Retina (tissue), 1 donor: ENCODE measurements at regions not wholly inside any gene's neighbourhood (a gene's known extent, or its start where the extent isn't known, plus 50 kb on each side); places are given as distances from the start of the nearest gene placed in this dataset.
"Not testable (repeated sequence)": the region's sequence is repeated elsewhere in the genome, so short reads cannot be mapped to it uniquely, and the experiment has no call there.

Source experiments
- DNase-seq: peaks from one replicate; pipeline ENCODE4 v3.0.0-alpha.2; 2016

DNA sequence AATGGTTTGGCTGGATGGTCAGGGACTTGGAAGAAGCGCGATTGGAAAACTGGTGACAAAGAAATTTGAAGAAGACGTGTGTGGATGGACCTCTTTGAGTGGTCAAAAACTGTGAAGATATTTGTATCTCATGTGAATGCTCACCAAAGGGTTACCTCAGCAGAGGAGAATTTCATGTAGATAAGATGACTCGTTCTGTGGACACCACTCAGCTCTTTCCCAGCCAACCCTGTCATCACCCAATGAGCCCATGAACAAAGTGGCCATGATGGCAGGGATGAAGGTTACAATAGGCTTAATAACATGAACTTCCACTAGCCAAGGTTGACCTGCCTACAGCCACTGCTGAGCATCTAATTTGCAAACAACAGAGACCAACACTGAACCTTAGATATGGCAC lies 248.3 kb downstream of the KCNE4 start:
- DNase-seq = no peak

DNA sequence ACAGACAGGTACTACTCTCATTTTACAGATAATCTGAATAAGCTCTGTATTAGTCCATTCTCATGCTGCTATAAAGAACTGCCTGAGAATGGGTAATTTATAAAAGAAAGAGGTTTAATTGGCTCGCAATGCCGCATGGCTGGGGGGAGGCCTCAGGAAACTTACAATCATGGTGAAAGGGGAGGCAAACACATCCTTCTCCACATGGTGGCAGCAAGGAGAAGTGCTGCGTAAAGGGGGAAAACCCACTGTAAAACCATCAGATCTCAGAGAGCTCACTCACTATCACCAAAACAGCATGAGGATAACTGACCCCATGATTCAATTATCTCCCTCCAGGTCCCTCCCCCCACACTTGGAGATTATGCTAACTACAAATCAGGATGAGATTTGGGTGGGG lies 254.4 kb downstream of the KCNE4 start:
- no peak for DNase-seq

DNA sequence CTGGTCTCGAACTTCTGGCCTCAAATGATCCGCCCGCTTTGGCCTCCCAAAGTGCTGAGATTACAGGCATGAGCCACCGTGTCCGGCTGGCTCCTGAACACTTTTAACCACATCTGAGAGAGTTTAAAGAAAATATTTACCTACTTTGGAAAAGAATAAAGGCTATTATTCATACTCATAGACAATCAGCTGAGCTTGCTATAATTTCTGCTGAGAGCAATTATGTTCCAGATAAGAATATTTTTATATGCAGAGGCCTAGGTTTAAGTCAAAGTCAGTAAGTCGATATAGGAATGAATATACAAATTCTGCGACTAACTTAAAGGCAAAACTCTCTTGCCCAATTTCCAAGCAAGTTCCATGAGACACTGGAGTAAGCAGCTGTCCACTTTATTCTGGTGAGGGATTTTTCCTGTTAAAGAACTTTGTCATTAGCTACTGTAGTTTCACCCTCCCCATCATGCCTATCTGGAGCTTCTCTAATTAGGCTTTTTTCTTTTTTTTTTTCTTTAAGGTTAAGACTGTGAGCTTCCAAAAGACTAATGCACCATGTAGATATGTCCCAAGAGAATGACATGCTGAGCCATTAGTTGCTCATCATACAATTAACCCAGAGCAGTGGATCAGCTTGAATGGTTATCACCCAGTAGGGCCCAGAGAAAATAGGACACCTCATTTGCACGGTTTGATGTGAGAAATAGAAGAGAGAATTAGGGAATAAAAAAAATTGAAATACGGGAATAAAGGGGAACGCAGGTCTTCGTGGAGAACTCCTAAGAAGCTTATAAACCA lies 260.1 kb downstream of the KCNE4 start:
- no peak for DNase-seq

DNA sequence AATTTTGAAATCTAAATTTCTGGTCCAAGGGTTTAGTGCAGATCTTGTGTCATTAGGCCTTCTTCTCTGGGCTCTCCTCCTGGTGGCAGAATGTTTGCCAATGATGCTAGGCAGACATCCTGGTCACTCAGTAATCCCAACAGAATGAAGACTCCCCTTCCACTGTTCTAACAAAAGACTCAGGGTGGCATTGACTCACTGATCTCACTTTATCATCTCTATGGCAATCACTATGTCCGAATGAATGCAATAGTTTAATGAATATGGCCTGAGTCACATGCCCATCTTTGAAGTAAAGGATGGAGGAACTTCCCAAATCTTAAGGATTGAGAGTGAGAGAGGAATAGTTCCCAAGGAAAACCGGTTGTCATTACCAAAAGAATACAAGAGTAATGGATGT lies 261.1 kb downstream of the KCNE4 start:
- DNase-seq = no peak

DNA sequence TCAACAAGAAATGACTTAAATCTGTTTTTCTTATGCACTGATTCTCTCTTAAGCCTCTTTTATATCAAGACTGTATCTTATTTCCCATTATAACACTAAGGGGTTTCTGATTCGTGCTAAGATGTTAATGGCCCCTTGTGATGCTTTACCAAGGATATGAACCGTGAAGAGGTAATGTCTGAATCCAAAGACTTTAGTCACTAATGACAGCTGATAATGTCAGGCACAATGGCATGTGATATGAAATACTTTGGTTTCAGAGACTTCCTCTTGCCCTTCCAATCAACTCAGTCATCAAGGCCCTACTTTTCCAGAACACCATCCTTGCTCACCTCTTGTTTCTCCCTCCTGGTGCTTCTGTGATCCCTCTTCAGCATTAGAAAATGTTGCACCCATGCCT lies 262.8 kb downstream of the KCNE4 start:
- no peak for DNase-seq

DNA sequence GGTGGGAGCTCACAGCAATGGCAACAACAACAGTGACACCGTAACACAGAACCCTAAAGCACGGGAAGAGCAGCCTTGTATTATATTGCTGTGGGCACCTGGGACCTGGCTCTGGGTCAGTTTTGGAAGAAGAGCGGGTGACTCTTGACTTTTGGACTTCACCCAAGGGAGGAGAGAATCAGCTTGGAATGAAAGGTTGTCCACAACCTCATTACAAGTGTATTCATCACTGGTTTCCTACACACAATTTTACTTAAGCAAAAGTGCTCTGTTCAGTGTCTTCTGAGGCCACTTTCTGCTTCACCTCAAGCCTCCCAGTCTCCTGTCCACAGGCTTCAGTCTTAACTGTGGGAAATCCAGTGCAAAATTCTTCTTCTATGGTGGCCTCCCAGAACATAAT lies 263.8 kb downstream of the KCNE4 start:
- no peak for DNase-seq

DNA sequence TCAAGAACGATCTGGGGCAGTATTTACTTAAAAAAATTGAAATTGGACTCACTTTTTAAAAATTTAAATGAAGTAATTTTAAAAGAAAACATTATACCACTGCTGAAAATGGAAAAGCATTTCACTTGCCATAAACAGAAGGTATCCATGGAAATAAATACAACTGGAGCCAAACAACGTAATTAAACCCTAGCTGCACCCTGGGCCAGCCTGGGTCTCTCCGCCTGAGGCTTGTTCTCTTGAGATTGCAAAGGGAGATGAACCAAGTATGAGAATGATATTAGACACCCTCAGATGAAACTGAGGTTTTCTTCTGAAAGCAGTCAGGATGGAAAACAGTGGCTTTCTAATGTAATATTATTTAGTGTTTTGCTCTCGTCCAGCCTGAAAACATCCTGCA lies 264.4 kb downstream of the KCNE4 start:
- DNase-seq = no peak

DNA sequence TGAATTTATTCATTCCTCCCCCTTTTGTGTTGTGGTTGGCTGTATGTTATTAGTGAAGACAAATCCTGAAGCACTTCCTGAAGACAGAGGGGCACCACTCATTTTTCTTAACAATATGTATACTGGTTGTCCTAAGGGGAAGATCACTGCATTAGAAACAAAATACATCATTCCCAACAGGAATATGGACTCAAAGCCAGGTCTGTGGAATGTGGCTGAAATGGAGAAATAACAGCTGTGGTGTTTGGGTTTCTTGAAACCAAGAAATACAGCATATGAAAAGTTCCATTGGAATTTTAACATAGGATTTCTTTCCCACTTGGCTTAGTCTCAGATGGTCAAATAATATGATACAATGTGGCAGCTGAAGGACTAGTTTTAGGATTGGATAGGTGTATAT lies 267.6 kb downstream of the KCNE4 start:
- DNase-seq = no peak

DNA sequence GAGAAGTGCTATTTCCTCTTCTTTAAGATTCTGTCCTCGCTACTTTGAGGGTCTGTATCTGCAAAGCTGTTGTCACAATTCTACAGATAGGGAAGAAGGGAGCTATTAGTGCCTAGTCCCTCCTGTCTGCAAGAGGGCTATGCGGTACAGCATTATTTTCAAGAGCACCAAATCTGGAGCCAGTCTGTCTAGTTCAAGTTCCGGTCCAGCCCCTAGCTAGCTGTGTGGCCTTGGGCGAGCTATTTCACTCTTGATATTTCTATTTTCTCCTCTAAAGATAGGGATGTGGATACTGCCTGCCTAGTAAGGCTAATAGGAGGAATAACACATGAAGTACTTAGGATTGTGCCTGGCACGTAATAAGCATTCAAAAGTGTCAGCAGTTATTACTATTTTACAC lies 272.4 kb downstream of the KCNE4 start:
- DNase-seq = no peak

DNA sequence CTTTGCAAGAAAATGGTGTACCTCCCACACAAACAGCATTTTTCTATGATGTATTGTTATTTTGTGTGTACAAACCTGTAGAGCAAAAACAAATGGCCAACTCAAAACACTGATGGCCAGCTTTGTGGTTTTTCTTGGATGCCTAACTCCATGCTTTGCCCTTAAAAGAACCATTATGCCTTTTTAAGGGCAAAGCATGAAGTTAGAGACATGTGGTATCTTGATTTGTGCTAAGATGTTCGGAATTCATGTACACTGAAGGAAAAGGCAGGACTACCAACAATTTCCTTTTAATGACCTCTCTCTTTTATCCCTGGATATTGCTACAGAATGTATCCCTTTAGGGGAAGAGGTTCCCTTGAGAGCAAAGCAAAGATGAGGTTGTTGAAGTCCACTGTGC lies 273.6 kb downstream of the SCG2 start:
- no peak for DNase-seq

DNA sequence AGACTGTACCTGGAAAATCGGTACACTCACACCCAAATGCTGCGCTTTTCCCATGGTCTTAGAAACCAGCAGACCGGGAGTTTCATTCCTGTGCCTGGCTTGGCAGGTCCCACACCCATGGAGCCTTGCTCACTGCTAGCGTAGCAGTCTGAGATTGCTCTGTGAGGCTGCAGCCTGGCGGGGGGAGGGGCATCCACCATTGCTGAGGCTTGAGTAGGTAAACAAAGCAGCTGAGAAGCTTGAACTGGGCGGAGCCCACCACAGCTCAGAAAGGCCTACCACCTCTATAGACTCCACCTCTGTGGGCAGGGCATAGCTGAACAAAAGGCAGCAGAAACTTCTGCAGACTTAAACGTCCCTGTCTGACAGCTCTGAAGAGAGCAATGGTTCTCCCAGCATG lies 271.4 kb downstream of the SCG2 start:
- not testable (repeated sequence) for DNase-seq

DNA sequence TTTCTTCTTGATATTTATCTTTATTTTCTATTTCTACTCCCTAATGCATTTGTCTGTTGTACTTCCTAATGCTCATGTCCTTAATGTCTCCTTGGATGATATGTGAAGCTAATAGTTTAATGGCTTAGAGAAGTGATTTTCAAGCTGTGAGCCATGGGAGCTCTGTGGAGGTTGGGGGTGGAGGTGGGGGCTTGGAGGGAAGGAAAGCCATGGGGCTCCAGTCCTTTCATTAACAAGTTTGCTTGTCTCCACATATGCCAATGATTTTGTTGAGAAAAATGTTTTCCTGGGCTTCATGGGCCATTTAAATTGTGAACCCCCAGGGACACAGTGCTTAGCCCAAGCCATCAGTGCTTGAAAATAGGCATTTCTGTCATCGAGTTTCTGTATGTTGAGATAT lies 264.1 kb downstream of the SCG2 start:
- DNase-seq = peak; percentile 10

DNA sequence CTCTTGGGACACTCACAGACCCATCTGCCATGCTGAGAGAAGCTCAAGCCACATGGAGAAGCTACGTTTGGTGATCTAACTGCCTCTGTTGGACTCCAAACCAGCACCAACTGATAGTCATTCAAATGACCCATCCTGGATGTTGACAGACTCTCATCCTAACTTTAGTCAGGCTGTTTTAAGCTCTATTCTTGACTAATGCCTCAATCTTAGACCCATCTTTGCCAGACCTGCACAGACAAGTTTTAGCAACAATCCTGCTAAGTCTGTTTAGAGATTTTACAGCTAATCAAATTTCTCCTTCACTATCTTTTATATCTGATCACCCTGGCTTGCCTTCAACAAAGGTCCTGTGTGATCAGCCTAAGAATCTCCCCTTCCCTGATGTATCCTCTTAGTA lies 245.1 kb downstream of the SCG2 start:
- no peak for DNase-seq

DNA sequence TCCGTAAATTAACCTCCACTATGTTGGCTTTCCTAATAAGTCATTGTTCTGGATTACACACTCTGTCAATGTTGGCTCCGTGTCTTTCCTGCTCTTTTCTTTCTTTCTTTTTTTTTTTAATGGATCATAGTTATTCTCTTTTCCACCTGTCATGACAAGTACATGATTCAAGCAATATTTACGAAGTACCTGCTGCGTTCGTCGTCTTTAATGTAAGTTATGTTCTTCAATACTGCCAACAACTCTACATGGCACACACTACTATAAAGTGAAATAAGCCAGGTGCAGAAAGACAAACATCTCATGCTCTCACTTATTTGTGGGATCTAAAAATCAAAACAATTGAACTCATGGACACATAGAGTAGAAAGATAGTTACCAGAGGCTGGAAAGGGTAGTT lies 239.1 kb downstream of the SCG2 start:
- DNase-seq = no peak

DNA sequence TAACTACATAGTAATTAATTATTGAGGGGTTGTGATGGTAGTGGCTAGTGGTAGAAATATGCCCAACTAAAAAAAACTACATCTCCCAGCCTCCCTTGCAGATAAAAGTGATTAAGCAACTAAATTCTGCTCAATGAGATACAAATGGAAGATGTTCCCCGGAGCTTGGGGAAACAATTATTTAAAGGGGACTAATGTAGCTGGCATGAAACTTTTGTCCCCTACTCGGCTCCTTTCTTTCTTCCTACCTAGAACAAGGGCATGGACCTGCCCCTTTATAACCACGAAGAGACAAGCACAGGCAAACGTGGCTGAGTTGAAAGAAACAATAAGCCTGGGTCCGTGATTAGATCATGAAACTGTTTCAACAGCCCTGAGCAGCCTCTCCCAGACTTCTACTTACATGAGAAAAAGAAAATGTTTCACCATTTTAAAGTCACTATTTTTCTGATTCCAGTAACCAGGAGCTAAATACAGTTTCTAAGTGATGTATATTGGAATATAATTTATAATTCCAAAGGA lies 236.9 kb downstream of the SCG2 start:
- no peak for DNase-seq

DNA sequence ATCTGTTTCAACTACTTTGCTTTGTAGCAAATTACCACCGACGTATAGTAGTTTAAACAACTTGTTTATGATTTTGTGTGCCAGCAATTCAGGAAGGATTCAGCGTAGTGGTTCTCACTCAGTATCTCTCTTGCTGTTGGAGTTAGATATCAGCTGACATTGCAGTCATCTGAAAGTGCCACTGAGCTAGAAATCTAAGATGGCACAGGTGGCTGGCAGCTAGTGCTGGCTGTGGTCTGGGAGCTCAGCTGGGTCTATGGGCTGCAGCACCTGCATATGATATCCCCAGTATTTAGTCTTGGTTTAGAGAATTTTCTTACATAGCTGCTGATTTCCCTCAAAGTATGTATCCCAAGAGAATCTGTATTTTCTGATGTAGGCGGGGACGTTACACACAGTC lies 235.6 kb downstream of the SCG2 start:
- DNase-seq = no peak

DNA sequence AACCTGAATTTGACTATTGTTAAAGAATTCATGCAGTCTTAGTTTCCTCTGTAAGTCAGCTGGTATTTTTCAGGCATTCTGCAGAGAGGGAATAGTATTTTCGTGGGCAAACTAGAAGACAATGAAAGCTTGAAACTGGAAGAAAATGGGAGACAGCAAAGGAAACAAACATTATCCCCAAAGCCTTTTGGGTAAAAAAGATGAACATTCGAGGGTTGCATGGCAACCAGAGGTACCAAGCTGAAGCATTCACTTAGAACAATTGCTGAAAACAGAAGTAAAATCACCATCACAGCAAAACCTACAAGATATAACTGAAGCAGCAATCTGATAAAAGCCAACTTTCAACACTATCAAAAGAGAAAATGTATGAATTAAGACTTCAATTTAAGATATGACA lies 233.7 kb downstream of the SCG2 start:
- no peak for DNase-seq

DNA sequence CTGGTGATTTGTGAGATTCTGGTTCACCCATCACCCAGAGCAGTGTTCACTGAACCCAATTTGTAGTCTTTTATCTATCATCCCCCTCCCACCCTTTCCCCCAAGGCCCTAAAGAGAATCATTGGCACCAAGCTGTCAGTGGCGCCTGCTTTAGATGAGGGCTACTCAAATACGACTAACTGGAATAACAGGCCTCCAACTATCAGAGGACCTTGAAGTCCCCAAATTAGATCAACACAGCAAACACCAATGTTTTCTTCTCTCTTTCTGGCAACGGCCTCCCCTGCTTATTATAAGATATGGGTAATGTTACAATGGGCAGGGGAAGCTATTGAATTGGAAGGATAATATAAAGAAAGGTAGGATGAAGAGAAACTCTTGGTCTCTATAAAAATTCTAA lies 232.3 kb downstream of the SCG2 start:
- DNase-seq = no peak

DNA sequence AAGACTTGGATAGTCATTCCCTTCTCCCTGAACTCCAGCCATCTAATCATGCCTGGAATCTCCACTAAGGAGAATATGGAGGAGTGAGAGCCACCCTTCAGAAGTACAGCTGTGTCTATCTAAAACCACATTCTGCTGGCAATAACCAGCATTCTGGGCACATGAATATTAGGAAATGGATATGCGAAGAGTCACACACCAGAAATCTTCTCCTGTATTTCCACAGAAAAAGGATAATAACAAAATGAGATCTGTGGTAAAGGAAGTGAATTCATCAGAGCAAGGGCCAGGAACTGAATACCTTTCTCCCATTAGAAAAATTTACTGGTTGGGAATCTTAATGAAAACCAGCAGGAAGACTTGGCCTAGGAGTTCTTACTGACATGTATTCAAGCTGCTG lies 218.8 kb downstream of the SCG2 start:
- no peak for DNase-seq

DNA sequence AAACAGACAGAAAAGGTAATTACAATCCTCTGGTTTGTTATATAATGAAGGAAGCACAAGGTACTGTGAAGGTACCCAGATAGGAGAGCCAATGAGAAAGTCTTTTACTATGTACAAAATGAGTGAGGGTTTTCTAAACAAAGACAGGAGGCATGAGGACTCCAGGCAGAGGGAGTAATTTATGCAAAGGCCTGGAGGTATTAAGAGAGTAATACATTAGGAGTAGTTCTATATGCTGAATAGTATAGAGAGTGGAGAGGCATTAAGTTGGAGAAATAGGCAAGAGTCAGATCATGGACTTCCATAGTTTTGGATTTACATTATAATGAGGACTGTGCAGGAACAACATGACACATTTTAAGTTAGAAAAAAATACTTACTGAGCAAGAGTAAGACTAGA lies 216.0 kb downstream of the SCG2 start:
- DNase-seq = no peak

DNA sequence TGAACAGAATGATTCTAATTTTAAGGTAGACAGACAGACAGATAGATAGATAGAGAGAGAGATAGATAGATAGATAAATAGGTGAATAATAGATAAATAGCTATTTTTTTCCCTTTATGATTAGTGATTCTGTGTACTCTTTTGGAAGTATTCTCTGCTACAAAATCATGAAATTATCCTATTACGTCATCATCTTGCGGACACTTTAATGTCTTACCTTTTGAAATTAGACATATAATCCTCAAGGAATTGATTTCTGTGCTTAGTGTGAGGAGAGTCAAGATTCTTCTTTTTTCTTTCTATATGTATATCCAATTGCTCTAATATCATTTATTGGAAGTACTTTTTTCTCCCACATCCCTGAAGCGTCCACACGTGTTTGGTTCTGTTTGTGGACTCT lies 215.2 kb downstream of the SCG2 start:
- no peak for DNase-seq

DNA sequence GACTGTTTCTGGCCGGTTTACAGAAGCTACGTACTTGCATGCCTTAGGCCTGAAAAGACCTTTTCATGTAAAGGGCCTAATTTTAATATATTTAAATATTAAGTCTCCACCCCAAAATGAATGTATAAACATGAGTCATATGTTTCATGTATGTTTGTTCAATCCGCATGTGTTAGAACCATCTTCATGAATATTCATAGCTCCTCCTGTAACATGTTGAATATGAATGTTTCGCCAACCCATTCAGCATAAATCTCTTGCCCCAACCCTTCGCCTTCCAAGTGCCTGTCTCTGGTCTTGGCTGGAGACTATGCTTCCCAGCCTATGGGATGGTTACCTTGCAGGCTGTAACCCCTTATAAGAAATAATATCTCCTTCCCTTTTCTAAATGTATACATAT lies 212.5 kb downstream of the SCG2 start:
- DNase-seq = no peak

DNA sequence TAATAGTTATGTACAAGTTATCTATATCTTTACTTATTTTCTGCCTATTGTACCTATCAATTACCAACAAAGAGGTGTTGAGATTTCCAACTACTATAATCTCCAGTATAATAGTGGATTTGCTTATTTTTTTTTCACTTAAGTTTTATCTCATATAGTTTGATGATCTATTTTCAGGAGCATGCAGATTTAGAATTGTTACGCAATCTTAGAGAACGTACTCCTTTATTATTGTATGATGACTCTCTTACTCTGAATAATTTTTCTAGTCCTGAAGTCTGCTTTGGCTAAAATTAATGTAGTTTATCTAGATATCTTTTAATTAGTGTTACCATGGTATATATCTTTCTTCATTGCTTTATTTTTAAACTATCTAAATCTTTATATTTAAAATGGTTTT lies 205.2 kb downstream of the SCG2 start:
- DNase-seq = no peak

DNA sequence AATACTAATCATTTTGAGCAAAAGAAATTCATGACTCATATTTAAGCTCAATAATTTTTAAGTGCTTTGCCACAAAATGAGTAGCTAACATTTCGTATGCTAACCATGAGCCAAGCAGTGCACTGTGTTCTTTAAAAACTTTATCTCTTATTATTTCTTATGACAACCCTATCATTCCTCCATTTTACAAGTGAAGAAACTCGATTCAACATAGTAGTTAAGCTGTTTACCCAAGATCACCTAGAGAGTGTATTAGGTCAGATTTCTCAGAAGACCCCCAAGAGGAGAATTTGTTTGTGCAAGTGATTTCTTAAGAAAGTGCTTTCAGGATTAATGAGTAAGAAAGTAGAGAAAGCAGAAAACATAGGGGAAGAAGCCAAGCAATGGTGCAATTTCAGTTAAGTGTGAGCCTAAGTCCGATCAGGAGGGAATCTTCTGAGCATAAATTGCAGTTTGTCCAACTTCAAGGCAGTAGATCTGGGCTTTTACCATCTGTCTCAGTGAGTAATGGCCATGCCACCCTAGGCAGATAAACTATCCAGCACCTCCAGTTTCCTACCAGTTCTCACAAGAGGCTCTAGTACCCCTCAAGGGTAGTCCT lies 202.7 kb downstream of the SCG2 start:
- no peak for DNase-seq

DNA sequence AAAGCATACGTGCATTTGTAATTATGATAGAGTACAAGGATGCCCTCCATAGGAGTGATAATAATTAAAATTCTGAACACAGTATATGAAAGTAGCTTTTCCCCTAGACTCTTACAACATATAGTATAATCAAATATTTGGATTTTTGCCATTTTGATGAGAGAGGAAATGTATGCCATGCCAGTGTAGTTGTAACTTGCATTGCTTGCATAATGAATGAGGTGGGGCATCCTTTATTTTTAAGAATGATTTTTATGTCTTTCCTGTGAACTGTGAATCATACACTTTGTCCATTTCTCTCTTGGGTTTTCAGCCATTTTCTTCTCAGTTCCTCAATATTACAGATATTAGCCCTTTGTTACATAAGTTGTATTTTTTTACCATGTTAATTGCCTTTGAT lies 197.5 kb downstream of the SCG2 start:
- DNase-seq = no peak
